ENCODE measurements at regions not wholly inside any gene's neighbourhood (a gene's known extent, or its start where the extent isn't known, plus 50 kb on each side); places are given as distances from the start of the nearest gene placed in this dataset.

DNA sequence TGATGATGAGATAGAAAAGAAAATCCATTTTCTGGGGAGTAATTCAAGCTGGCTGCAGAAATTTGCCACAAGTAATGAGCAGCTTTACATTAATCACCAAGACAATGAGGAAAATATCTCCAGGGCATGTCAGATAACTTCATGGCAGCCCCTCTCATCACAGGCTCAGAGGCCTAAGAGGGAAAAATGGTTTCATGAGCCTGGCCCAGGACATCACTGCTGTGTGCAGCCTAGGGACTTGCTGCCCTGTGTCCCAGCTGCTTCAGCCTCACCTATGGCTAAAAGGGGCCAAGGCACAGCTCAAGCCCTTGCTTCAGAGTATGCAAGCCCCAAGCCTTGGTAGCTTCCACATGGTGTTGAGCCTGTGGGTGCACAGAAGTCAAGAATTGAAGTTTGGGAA is 161.7 kb downstream of the OPA1 start:
- Histone ChIP-seq H3K4me1 (ENCODE audit: control insufficient read depth in 4 of 4, insufficient read depth in 4 of 4, low read length in 3 of 4) (no peaks in the 10 kb centered on the region), H3K9me3 (ENCODE audit: control insufficient read depth in 4 of 4, low read length in 3 of 4) (peaks cover 0 to 5% (median under 1%) of the 10 kb centered on the region in 4 donors), H3K27ac (ENCODE audit: low read depth in 1 of 2, low read length in 2 of 2) (no peak overlapping the region), H3K36me3 (ENCODE audit: control insufficient read depth in 4 of 4, insufficient read depth in 3 of 4, low read depth in 1 of 4, low read length in 3 of 4) (no peaks in the 10 kb centered on the region), H3K9ac (ENCODE audit: low read depth in 1 of 2, low read length in 2 of 2) (no peak overlapping the region), H3K4me3 (ENCODE audit: low read depth in 1 of 3, low read length in 3 of 3) (no peak overlapping the region), H3K27me3 (ENCODE audit: control insufficient read depth in 4 of 4, insufficient read depth in 4 of 4, low read length in 3 of 4) (no peaks in the 10 kb centered on the region)
- TF ChIP-seq RAD21 (IDR thresholded peaks at IDR 0.05) = no peak
- no peak for DNase-seq (ENCODE audit: low spot score)

- no peaks in the 10 kb centered on the region for H3K4me1 ChIP-seq (ENCODE audit: control insufficient read depth in 4 of 4, insufficient read depth in 4 of 4, low read length in 3 of 4)
- no peak overlapping the region for H3K27ac ChIP-seq (ENCODE audit: low read depth in 1 of 2, low read length in 2 of 2)
- no peak overlapping the region for H3K4me3 ChIP-seq (ENCODE audit: low read depth in 1 of 3, low read length in 3 of 3)
- no peaks in the 10 kb centered on the region for H3K27me3 ChIP-seq (ENCODE audit: control insufficient read depth in 4 of 4, insufficient read depth in 4 of 4, low read length in 3 of 4)
- no peak for DNase-seq (ENCODE audit: low spot score)
- no peaks in the 10 kb centered on the region for H3K36me3 ChIP-seq (ENCODE audit: control insufficient read depth in 4 of 4, insufficient read depth in 3 of 4, low read depth in 1 of 4, low read length in 3 of 4)
- TF ChIP-seq JUND (IDR thresholded peaks at IDR 0.05) (no peak), SP1 (IDR thresholded peaks at IDR 0.05) (no peak), HNF4A (conservative IDR thresholded peaks at IDR 0.05) (no peak), FOXA1 (IDR thresholded peaks at IDR 0.05) (no peak), FOXA2 (IDR thresholded peaks at IDR 0.05) (no peak), HNF4G (IDR thresholded peaks at IDR 0.05) (no peak), NR2F2 (IDR thresholded peaks at IDR 0.05) (no peak), RAD21 (IDR thresholded peaks at IDR 0.05) (no peak), ZBTB33 (IDR thresholded peaks at IDR 0.05) (no peak), YY1 (IDR thresholded peaks at IDR 0.05) (no peak)
- TF ChIP-seq, protein P1, sequence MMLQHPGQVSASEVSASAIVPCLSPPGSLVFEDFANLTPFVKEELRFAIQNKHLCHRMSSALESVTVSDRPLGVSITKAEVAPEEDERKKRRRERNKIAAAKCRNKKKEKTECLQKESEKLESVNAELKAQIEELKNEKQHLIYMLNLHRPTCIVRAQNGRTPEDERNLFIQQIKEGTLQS (IDR thresholded peaks at IDR 0.05) = no peak
- TF ChIP-seq, protein P2, sequence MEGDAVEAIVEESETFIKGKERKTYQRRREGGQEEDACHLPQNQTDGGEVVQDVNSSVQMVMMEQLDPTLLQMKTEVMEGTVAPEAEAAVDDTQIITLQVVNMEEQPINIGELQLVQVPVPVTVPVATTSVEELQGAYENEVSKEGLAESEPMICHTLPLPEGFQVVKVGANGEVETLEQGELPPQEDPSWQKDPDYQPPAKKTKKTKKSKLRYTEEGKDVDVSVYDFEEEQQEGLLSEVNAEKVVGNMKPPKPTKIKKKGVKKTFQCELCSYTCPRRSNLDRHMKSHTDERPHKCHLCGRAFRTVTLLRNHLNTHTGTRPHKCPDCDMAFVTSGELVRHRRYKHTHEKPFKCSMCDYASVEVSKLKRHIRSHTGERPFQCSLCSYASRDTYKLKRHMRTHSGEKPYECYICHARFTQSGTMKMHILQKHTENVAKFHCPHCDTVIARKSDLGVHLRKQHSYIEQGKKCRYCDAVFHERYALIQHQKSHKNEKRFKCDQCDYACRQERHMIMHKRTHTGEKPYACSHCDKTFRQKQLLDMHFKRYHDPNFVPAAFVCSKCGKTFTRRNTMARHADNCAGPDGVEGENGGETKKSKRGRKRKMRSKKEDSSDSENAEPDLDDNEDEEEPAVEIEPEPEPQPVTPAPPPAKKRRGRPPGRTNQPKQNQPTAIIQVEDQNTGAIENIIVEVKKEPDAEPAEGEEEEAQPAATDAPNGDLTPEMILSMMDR (IDR thresholded peaks at IDR 0.05; ENCODE audit: low read depth, low read length, missing input control) = no peak
- H3K9ac ChIP-seq (ENCODE audit: low read depth in 1 of 2, low read length in 2 of 2) = no peak overlapping the region
- peaks cover 0 to 5% (median under 1%) of the 10 kb centered on the region in 4 donors for H3K9me3 ChIP-seq (ENCODE audit: control insufficient read depth in 4 of 4, low read length in 3 of 4)
- WGBS = 97% methylated on average over 1 of the region's 1 CpG
Measured at GRCh38 chr3:193756536-193756935, 163.5 kb downstream of the OPA1 start.

DNA sequence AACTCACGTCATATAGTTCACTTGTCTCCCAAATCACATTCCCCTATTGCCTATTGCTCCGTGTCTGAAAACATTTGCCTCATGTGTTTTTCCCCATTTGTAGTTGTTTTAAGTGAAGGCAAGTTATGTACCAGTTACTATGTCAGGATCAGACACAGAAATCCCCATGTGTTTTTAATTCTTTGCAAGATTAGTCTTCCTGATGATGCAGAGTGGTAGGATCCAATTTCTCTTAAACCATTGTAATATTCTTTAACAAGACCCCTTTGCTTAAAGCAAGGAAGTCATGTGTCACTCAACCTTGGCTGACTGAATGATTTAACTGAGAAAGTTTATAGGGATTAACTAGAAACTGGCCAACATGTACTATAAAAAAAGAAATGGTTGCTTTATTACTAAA is 164.4 kb downstream of the OPA1 start:
- no peaks in the 10 kb centered on the region for H3K36me3 ChIP-seq (ENCODE audit: control insufficient read depth in 4 of 4, insufficient read depth in 3 of 4, low read depth in 1 of 4, low read length in 3 of 4)
- peaks cover 0 to 5% (median under 1%) of the 10 kb centered on the region in 4 donors for H3K9me3 ChIP-seq (ENCODE audit: control insufficient read depth in 4 of 4, low read length in 3 of 4)
- H3K4me3 ChIP-seq (ENCODE audit: low read depth in 1 of 3, low read length in 3 of 3) = no peak overlapping the region
- WGBS = 92% methylated on average over 2 of the region's 2 CpGs
- TF ChIP-seq JUND (IDR thresholded peaks at IDR 0.05) = no peak
- no peak for TF ChIP-seq TAF1 (conservative IDR thresholded peaks at IDR 0.05)
- no peak for TF ChIP-seq GABPA (IDR thresholded peaks at IDR 0.05 in 1 of 2, conservative IDR thresholded peaks at IDR 0.05 in 1 of 2)
- no peak for TF ChIP-seq HNF4A (conservative IDR thresholded peaks at IDR 0.05)
- no peak for TF ChIP-seq FOXA1 (IDR thresholded peaks at IDR 0.05)
- no peak for TF ChIP-seq YY1 (IDR thresholded peaks at IDR 0.05)
- no peak for TF ChIP-seq SP1 (IDR thresholded peaks at IDR 0.05)
- TF ChIP-seq EGR1 (IDR thresholded peaks at IDR 0.05; ENCODE audit: low read depth in 2 of 2) = no peak
- TF ChIP-seq, protein P1 (IDR thresholded peaks at IDR 0.05) = no peak
- no peak for TF ChIP-seq FOXA2 (IDR thresholded peaks at IDR 0.05)
- TF ChIP-seq NR2F2 (IDR thresholded peaks at IDR 0.05) = no peak
- no peak for TF ChIP-seq ZBTB33 (IDR thresholded peaks at IDR 0.05)
- no peak for TF ChIP-seq HNF4G (IDR thresholded peaks at IDR 0.05)
- TF ChIP-seq, protein P3, sequence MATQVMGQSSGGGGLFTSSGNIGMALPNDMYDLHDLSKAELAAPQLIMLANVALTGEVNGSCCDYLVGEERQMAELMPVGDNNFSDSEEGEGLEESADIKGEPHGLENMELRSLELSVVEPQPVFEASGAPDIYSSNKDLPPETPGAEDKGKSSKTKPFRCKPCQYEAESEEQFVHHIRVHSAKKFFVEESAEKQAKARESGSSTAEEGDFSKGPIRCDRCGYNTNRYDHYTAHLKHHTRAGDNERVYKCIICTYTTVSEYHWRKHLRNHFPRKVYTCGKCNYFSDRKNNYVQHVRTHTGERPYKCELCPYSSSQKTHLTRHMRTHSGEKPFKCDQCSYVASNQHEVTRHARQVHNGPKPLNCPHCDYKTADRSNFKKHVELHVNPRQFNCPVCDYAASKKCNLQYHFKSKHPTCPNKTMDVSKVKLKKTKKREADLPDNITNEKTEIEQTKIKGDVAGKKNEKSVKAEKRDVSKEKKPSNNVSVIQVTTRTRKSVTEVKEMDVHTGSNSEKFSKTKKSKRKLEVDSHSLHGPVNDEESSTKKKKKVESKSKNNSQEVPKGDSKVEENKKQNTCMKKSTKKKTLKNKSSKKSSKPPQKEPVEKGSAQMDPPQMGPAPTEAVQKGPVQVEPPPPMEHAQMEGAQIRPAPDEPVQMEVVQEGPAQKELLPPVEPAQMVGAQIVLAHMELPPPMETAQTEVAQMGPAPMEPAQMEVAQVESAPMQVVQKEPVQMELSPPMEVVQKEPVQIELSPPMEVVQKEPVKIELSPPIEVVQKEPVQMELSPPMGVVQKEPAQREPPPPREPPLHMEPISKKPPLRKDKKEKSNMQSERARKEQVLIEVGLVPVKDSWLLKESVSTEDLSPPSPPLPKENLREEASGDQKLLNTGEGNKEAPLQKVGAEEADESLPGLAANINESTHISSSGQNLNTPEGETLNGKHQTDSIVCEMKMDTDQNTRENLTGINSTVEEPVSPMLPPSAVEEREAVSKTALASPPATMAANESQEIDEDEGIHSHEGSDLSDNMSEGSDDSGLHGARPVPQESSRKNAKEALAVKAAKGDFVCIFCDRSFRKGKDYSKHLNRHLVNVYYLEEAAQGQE (IDR thresholded peaks at IDR 0.05) = no peak
- no peaks in the 10 kb centered on the region for H3K27me3 ChIP-seq (ENCODE audit: control insufficient read depth in 4 of 4, insufficient read depth in 4 of 4, low read length in 3 of 4)
- no peak for DNase-seq (ENCODE audit: low spot score)
- no peak overlapping the region for H3K27ac ChIP-seq (ENCODE audit: low read depth in 1 of 2, low read length in 2 of 2)
- H3K4me1 ChIP-seq (ENCODE audit: control insufficient read depth in 4 of 4, insufficient read depth in 4 of 4, low read length in 3 of 4) = no peaks in the 10 kb centered on the region
- no peak overlapping the region for H3K9ac ChIP-seq (ENCODE audit: low read depth in 1 of 2, low read length in 2 of 2)

All from liver (tissue), 8 donors.